BLaER1 treated with 17β-estradiol and CSF1 and Interleukin-3, amounts not matched to agents 10 nM and 100 nM (cell line): ENCODE measurements at regions not wholly inside any gene's neighbourhood (a gene's known extent, or its start where the extent isn't known, plus 50 kb on each side); places are given as distances from the start of the nearest gene placed in this dataset.

Source experiments
- H3K27ac ChIP-seq, 11 experiments: shearing (Covaris generic); formaldehyde crosslinking; 2 replicates each; pipeline ENCODE4 v1.8.1; 2022
- H3K27me3 ChIP-seq, 11 experiments: shearing (Covaris generic); formaldehyde crosslinking; 2 replicates each; pipeline ENCODE4 v1.8.1; 2022
- H3K36me3 ChIP-seq, 11 experiments: shearing (Covaris generic); formaldehyde crosslinking; 2 replicates each; pipeline ENCODE4 v1.8.1; 2022
- H3K4me1 ChIP-seq, 10 experiments: shearing (Covaris generic); formaldehyde crosslinking; 2 replicates each; pipeline ENCODE4 v1.8.1; 2022
- H3K4me2 ChIP-seq, 11 experiments: shearing (Covaris generic); formaldehyde crosslinking; 2 replicates each; pipeline ENCODE4 v1.8.1; 2022
- H3K4me3 ChIP-seq, 10 experiments: shearing (Covaris generic); formaldehyde crosslinking; 2 replicates each; pipeline ENCODE4 v1.8.1; 2022
- H3K9ac ChIP-seq, 11 experiments: shearing (Covaris generic); formaldehyde crosslinking; 2 replicates each; pipeline ENCODE4 v1.8.1; 2022
- H3K9me3 ChIP-seq, 11 experiments: shearing (Covaris generic); formaldehyde crosslinking; replicated peaks in 1 of 11; 2 replicates each; pipeline ENCODE4 v1.8.1; 2022
- H4K20me1 ChIP-seq, 11 experiments: shearing (Covaris generic); formaldehyde crosslinking; 2 replicates each; pipeline ENCODE4 v1.8.1; 2022
- Cebpa-rat ChIP-seq, 11 experiments: shearing (Covaris generic); IDR thresholded peaks; 2 replicates each; pipeline ENCODE4 v1.8.1; 2022

DNA sequence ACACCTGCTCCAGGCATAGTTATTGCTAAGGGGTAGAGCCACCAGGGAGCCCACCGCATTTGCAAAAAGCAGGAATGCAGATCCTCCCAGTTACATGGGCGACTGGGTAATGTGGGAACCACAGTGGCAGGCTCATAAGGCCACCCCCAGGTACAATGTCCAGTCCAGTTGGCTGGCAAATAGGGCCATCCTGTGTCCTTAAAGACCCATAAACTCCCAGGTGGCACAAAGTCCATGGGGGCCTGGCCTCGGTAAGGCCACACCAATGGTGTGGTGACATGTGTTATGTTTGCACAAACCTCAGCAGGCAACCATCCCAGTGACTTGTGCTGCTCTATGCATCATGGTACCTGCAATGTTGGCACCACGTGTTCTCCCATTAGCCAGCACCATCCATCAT lies 283.6 kb upstream of the GYPC start:
- no peaks in the 10 kb centered on the region for H3K36me3 ChIP-seq
- H3K4me2 ChIP-seq: no peak overlapping the region
- H3K4me1 ChIP-seq: peaks cover 0 to 15% (median 4%) of the 10 kb centered on the region in 10 experiments; a peak in 12 of 20 replicates
- H3K27me3 ChIP-seq: no peaks in the 10 kb centered on the region
- H3K9me3 ChIP-seq: no peaks in the 10 kb centered on the region
- no peak overlapping the region for H3K9ac ChIP-seq
- no peak for TF ChIP-seq Cebpa-rat (IDR thresholded peaks at IDR 0.05)
- H3K4me3 ChIP-seq: no peak overlapping the region
- H3K27ac ChIP-seq: no peak overlapping the region
- no peaks in the 10 kb centered on the region for H4K20me1 ChIP-seq

- Histone ChIP-seq H3K9ac (no peak overlapping the region), H3K9me3 (no peaks in the 10 kb centered on the region), H3K36me3 (no peaks in the 10 kb centered on the region), H3K27ac (no peak overlapping the region), H4K20me1 (no peaks in the 10 kb centered on the region), H3K4me3 (no peak overlapping the region), H3K27me3 (no peaks in the 10 kb centered on the region), H3K4me2 (no peak overlapping the region), H3K4me1 (no peaks in the 10 kb centered on the region)
- no peak for TF ChIP-seq Cebpa-rat (IDR thresholded peaks at IDR 0.05)
These were observed 277.8 kb upstream of the GYPC start for GRCh38 chr2:126378176-126378575.

GRCh38 chr2:126381091-126381490 lies 274.9 kb upstream of the GYPC start:
- Histone ChIP-seq H3K9ac (no peak overlapping the region), H3K27ac (no peak overlapping the region), H3K36me3 (no peaks in the 10 kb centered on the region), H4K20me1 (no peaks in the 10 kb centered on the region), H3K4me2 (no peak overlapping the region), H3K4me1 (peaks cover 0 to 10% (median 0%) of the 10 kb centered on the region in 10 experiments; a peak in 1 of 20 replicates), H3K9me3 (peaks cover 0 to 4% (median 3%) of the 10 kb centered on the region in 11 experiments; a peak in 13 of 22 replicates), H3K4me3 (no peak overlapping the region), H3K27me3 (no peaks in the 10 kb centered on the region)
- TF ChIP-seq Cebpa-rat (IDR thresholded peaks at IDR 0.05): no peak

DNA sequence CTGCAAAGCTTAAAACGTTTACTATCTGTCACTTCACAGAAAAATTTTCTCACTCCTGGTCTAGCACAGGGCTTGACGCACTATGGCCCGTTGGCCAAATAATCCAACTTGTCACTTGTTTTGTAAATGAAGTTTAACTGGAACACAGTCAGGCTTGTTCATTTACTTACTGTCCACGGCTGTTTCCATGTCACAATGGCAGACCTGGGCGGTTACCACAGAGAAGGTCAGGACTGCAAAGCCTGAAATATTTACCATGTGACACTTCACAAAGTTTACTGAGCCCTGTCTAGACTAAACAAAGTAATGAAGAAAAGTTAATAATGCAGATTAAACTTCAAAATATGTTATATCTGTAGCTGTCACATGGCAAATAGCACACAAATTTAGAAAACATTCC lies 273.0 kb upstream of the GYPC start:
- H3K9ac ChIP-seq: no peak overlapping the region
- H3K9me3 ChIP-seq: peaks cover 16 to 23% (median 22%) of the 10 kb centered on the region in 11 experiments
- no peak overlapping the region for H3K4me2 ChIP-seq
- H3K36me3 ChIP-seq: no peaks in the 10 kb centered on the region
- H3K4me3 ChIP-seq: no peak overlapping the region
- no peaks in the 10 kb centered on the region for H3K27me3 ChIP-seq
- H3K27ac ChIP-seq: no peak overlapping the region
- TF ChIP-seq Cebpa-rat (IDR thresholded peaks at IDR 0.05): no peak
- H3K4me1 ChIP-seq: peaks cover 0 to 10% (median 0%) of the 10 kb centered on the region in 10 experiments; a peak in 1 of 20 replicates
- H4K20me1 ChIP-seq: no peaks in the 10 kb centered on the region

GRCh38 chr2:126383800-126384199 lies 272.2 kb upstream of the GYPC start:
- H3K4me2 ChIP-seq: peak overlapping the region in 1 of 11 experiments; percentile 23; a peak in 2 of 22 replicates
- H3K9ac ChIP-seq: no peak overlapping the region
- H3K4me3 ChIP-seq: no peak overlapping the region
- H3K27ac ChIP-seq: no peak overlapping the region
- H4K20me1 ChIP-seq: no peaks in the 10 kb centered on the region
- peaks cover 0 to 10% (median 0%) of the 10 kb centered on the region in 10 experiments; a peak in 1 of 20 replicates for H3K4me1 ChIP-seq
- TF ChIP-seq Cebpa-rat (IDR thresholded peaks at IDR 0.05): no peak
- H3K9me3 ChIP-seq: peaks cover 22 to 29% (median 26%) of the 10 kb centered on the region in 11 experiments
- no peaks in the 10 kb centered on the region for H3K27me3 ChIP-seq
- H3K36me3 ChIP-seq: no peaks in the 10 kb centered on the region

DNA sequence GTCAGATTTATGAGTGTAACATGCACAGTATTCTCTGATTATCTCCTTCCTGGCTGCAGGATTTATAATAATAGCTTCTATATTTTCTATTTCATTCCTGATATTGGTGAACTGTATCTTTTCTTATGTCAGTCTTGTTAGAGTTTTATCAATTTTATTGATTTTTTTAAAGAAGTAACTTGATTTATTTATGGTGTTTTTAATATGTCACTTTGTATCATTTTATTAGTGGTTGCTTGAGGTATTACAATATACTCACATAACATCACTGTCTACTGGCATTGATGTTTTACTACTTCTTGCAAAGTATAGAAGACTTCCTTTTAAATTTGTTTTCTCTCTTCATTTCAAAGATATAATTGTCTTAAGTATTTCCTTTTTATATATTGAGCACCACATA lies 270.5 kb upstream of the GYPC start:
- no peak overlapping the region for H3K4me3 ChIP-seq
- no peaks in the 10 kb centered on the region for H3K27me3 ChIP-seq
- H3K9me3 ChIP-seq: peaks cover 22 to 29% (median 26%) of the 10 kb centered on the region in 11 experiments
- H3K36me3 ChIP-seq: no peaks in the 10 kb centered on the region
- H3K27ac ChIP-seq: no peak overlapping the region
- TF ChIP-seq Cebpa-rat (IDR thresholded peaks at IDR 0.05): no peak
- H3K9ac ChIP-seq: no peak overlapping the region
- H4K20me1 ChIP-seq: no peaks in the 10 kb centered on the region
- H3K4me2 ChIP-seq: no peak overlapping the region
- H3K4me1 ChIP-seq: peaks cover 0 to 10% (median 0%) of the 10 kb centered on the region in 10 experiments; a peak in 1 of 20 replicates

DNA sequence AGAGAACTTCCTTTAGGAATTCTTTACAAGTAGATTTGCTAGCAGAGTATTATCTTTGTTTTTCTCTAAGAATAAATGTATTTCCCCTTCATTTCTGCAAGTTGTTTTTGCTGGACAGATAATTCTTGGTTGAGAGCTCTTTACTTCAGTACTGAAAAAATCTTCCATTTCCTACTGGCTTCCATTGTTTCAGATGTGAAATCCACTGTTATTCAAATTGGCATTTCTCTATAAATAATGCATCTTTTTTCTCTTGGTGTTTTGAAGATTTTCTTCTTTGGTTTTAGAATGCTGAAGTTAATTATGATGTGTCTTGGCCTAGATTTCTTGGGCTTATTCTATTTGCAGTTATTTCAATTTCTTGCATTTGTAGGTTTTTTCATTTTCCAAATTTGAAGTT lies 270.0 kb upstream of the GYPC start:
- no peak overlapping the region for H3K4me3 ChIP-seq
- no peak overlapping the region for H3K4me2 ChIP-seq
- H3K9me3 ChIP-seq: peaks cover 22 to 29% (median 26%) of the 10 kb centered on the region in 11 experiments
- H3K27me3 ChIP-seq: no peaks in the 10 kb centered on the region
- no peaks in the 10 kb centered on the region for H3K36me3 ChIP-seq
- no peak for TF ChIP-seq Cebpa-rat (IDR thresholded peaks at IDR 0.05)
- H3K9ac ChIP-seq: no peak overlapping the region
- H3K4me1 ChIP-seq: peaks cover 0 to 10% (median 0%) of the 10 kb centered on the region in 10 experiments; a peak in 1 of 20 replicates
- H4K20me1 ChIP-seq: no peaks in the 10 kb centered on the region
- H3K27ac ChIP-seq: no peak overlapping the region

DNA sequence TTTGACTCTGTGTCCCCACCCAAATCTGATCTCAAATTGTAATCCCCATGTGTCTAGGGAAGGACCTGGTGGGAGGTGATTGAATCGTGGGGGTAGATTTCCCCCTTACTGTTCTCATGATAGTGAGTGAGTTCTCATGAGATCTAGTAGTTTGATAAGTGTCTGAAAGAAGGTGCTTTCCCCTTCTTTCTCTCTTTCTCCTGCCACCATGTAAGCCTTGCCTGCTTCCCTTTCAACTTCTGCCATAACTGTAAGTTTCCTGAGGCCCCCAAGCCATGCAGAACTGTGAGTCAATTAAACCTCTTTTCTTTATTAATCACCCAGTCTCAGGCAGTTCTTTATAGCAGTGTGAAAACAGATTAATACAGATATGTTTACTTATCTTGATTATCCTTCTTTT lies 266.5 kb upstream of the GYPC start:
- TF ChIP-seq Cebpa-rat (IDR thresholded peaks at IDR 0.05): no peak
- H3K36me3 ChIP-seq: no peaks in the 10 kb centered on the region
- no peak overlapping the region for H3K4me2 ChIP-seq
- H3K27me3 ChIP-seq: no peaks in the 10 kb centered on the region
- no peaks in the 10 kb centered on the region for H4K20me1 ChIP-seq
- H3K27ac ChIP-seq: no peak overlapping the region
- peaks cover 22 to 29% (median 26%) of the 10 kb centered on the region in 11 experiments for H3K9me3 ChIP-seq
- H3K4me3 ChIP-seq: no peak overlapping the region
- no peaks in the 10 kb centered on the region for H3K4me1 ChIP-seq
- H3K9ac ChIP-seq: no peak overlapping the region

GRCh38 chr2:126392889-126393288 lies 263.1 kb upstream of the GYPC start:
- H3K27ac ChIP-seq: no peak overlapping the region
- no peaks in the 10 kb centered on the region for H3K27me3 ChIP-seq
- H3K4me3 ChIP-seq: no peak overlapping the region
- no peak overlapping the region for H3K4me2 ChIP-seq
- no peak overlapping the region for H3K9ac ChIP-seq
- peak in 2 of 11 experiments; percentile 13 to 32; a peak in 2 of 22 replicates for TF ChIP-seq Cebpa-rat (IDR thresholded peaks at IDR 0.05)
- no peaks in the 10 kb centered on the region for H3K36me3 ChIP-seq
- H4K20me1 ChIP-seq: no peaks in the 10 kb centered on the region
- peaks cover 4 to 8% (median 6%) of the 10 kb centered on the region in 11 experiments; a peak in 19 of 22 replicates for H3K9me3 ChIP-seq
- H3K4me1 ChIP-seq: no peaks in the 10 kb centered on the region

- no peak overlapping the region for H3K4me3 ChIP-seq
- no peak for TF ChIP-seq Cebpa-rat (IDR thresholded peaks at IDR 0.05)
- no peaks in the 10 kb centered on the region for H4K20me1 ChIP-seq
- H3K27ac ChIP-seq: no peak overlapping the region
- H3K9ac ChIP-seq: no peak overlapping the region
- H3K27me3 ChIP-seq: no peaks in the 10 kb centered on the region
- H3K36me3 ChIP-seq: no peaks in the 10 kb centered on the region
- no peaks in the 10 kb centered on the region for H3K4me1 ChIP-seq
- no peak overlapping the region for H3K4me2 ChIP-seq
- no peaks in the 10 kb centered on the region for H3K9me3 ChIP-seq
These were observed 257.0 kb upstream of the GYPC start for GRCh38 chr2:126399001-126399400.
